ENCODE measurements at regions not wholly inside any gene's neighbourhood (a gene's known extent, or its start where the extent isn't known, plus 50 kb on each side); places are given as distances from the start of the nearest gene placed in this dataset.

- Histone ChIP-seq H3K4me3 (no peak overlapping the region), H3K9me3 (no peaks in the 10 kb centered on the region), H3K36me3 (no peaks in the 10 kb centered on the region), H3K27ac (peak overlapping the region; percentile 41 to 63 (median 52)), H3K27me3 (no peaks in the 10 kb centered on the region), H3K4me1 (peaks cover 0 to 4% (median 0%) of the 10 kb centered on the region in 4 donors)
- WGBS, 2 donors = 77 to 88% methylated on average over 2 of the region's 2 CpGs
- no peak for DNase-seq
- intact Hi-C loops (cut with DNase I) = no loop called here
- TF ChIP-seq EP300 (IDR thresholded peaks at IDR 0.05) (no peak), CTCF (IDR thresholded peaks at IDR 0.05) (no peak), POLR2AphosphoS5 (IDR thresholded peaks at IDR 0.05) (peak in 3 of 4 donors; percentile 17 to 32 (median 27))
Observed at GRCh38 chr14:34361504-34362011, 100.5 kb downstream of the SPTSSA start.

GRCh38 chr14:34359420-34360117, 102.5 kb downstream of the SPTSSA start:
- Histone ChIP-seq H3K27ac (no peak overlapping the region), H3K4me1 (peaks cover 0 to 4% (median 0%) of the 10 kb centered on the region in 4 donors), H3K4me3 (no peak overlapping the region), H3K36me3 (no peaks in the 10 kb centered on the region), H3K9me3 (no peaks in the 10 kb centered on the region), H3K27me3 (no peaks in the 10 kb centered on the region)
- TF ChIP-seq POLR2A (IDR thresholded peaks at IDR 0.05) = no peak
- no peak for TF ChIP-seq POLR2AphosphoS5 (IDR thresholded peaks at IDR 0.05)
- TF ChIP-seq EP300 (IDR thresholded peaks at IDR 0.05) = no peak
- no peak for TF ChIP-seq CTCF (IDR thresholded peaks at IDR 0.05)
- DNase-seq = no peak
- intact Hi-C loops (cut with DNase I) = no loop called here
- WGBS, 2 donors = 25 to 51% methylated on average over 6 of the region's 6 CpGs

GRCh38 chr14:34356264-34356654, 105.8 kb downstream of the SPTSSA start:
- WGBS, 2 donors = 88 to 91% methylated on average over 4 of the region's 4 CpGs
- Histone ChIP-seq H3K9me3 (no peaks in the 10 kb centered on the region), H3K4me3 (no peak overlapping the region), H3K27ac (peak overlapping the region; percentile 45 to 48 (median 46)), H3K4me1 (no peaks in the 10 kb centered on the region), H3K36me3 (no peaks in the 10 kb centered on the region), H3K27me3 (no peaks in the 10 kb centered on the region)
- no peak for TF ChIP-seq POLR2A (IDR thresholded peaks at IDR 0.05)
- TF ChIP-seq CTCF (IDR thresholded peaks at IDR 0.05) = no peak
- no peak for TF ChIP-seq EP300 (IDR thresholded peaks at IDR 0.05)
- no peak for TF ChIP-seq POLR2AphosphoS5 (IDR thresholded peaks at IDR 0.05)
- no peak for DNase-seq
- intact Hi-C loops (cut with DNase I) = no loop called here

- Histone ChIP-seq H3K27me3 (no peaks in the 10 kb centered on the region), H3K27ac (peak overlapping the region; percentile 45 to 48 (median 46)), H3K4me3 (no peak overlapping the region), H3K4me1 (no peaks in the 10 kb centered on the region), H3K36me3 (no peaks in the 10 kb centered on the region), H3K9me3 (no peaks in the 10 kb centered on the region)
- intact Hi-C loops (cut with DNase I) = no loop called here
- no peak for DNase-seq
- WGBS, 2 donors = 87 to 89% methylated on average over 2 of the region's 2 CpGs
- no peak for TF ChIP-seq POLR2A (IDR thresholded peaks at IDR 0.05)
- TF ChIP-seq CTCF (IDR thresholded peaks at IDR 0.05) = no peak
- peak in 2 of 4 donors; percentile 9 to 31 for TF ChIP-seq POLR2AphosphoS5 (IDR thresholded peaks at IDR 0.05)
- no peak for TF ChIP-seq EP300 (IDR thresholded peaks at IDR 0.05)
Observed at GRCh38 chr14:34355584-34356263, 106.3 kb downstream of the SPTSSA start.
